Ishikawa (cell line): ENCODE measurements at regions not wholly inside any gene's neighbourhood (a gene's known extent, or its start where the extent isn't known, plus 50 kb on each side); places are given as distances from the start of the nearest gene placed in this dataset.

ENCODE experiments used
- TAF1 ChIP-seq: IDR thresholded peaks from 2 replicates; pipeline ENCODE4 v1.6.1; 2012; ENCODE audit warnings: low read depth, mild to moderate bottlenecking
- YY1 ChIP-seq: IDR thresholded peaks from 2 replicates; pipeline ENCODE4 v1.6.1; 2012; ENCODE audit warnings: low read depth

GRCh38 chr3:87508921-87509320 lies 232.5 kb upstream of the POU1F1 start:
- TF ChIP-seq YY1, result no peak
- TF ChIP-seq TAF1, result no peak
